Colonic mucosa (tissue), 4 donors: ENCODE measurements at regions not wholly inside any gene's neighbourhood (a gene's known extent, or its start where the extent isn't known, plus 50 kb on each side); places are given as distances from the start of the nearest gene placed in this dataset.

ENCODE experiments used
- DNase-seq: peaks from one replicate; pipeline ENCODE4 v3.0.0-alpha.2; 2020
- H3K27ac ChIP-seq: fragments of 200-600 bp; one replicate; pipeline ENCODE4 v1.8.0; 2021
- H3K27me3 ChIP-seq: fragments of 200-600 bp; one replicate; pipeline ENCODE4 v1.8.0; 2021
- H3K36me3 ChIP-seq: fragments of 200-600 bp; one replicate; pipeline ENCODE4 v1.8.0; 2021
- H3K4me1 ChIP-seq: fragments of 200-600 bp; one replicate; pipeline ENCODE4 v1.8.0; 2021; ENCODE audit warnings: mild to moderate bottlenecking
- H3K4me3 ChIP-seq: fragments of 200-600 bp; one replicate; pipeline ENCODE4 v1.8.0; 2021
- H3K9ac ChIP-seq, 2 donors: one replicate each; pipeline ENCODE4 v1.7.0; 2013; ENCODE audit warnings: control low read depth in 2 of 2, low read depth in 2 of 2, low read length in 2 of 2
- H3K9me3 ChIP-seq: fragments of 200-600 bp; one replicate; pipeline ENCODE4 v1.8.0; 2021
- intact Hi-C: fragments of 100-400 bp; cut with DNase I; formaldehyde crosslinking; loops from one replicate; pipeline ENCODE4 v1.14.1; 2022
- TF ChIP-seq, protein P1 (sequence below): fragments of 200-600 bp; IDR thresholded peaks from one replicate; pipeline ENCODE4 v1.8.0; 2022; ENCODE audit warnings: antibody characterized with exemption, mild to moderate bottlenecking
- donor health status: healthy.
- donor health status: DM: no; HTN: no; CAD: no.
- donor health status: DM: no; HTN: no; CAD: no.

DNA sequence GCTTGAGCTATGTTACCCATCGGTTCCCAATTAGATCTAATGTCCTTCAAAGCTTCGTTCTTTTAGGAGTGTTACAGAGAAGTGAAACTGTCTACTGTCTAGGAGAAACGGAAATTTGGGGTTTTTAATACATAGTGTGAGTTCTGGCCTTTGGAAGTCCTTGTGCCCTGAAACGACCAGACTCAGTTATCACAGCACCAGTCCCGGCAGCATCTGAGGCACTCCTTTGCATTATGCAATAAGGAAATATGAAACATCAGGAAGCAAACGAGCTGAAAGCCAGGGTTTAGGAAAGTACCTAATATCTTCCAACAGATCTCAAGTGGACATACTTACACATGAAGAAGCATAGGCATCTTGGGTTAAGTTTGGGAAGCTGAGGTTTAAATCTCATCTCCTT, 61.8 kb upstream of the ADGRF1 start:
- Histone ChIP-seq H3K4me1 (no peaks in the 10 kb centered on the region), H3K27me3 (no peaks in the 10 kb centered on the region), H3K9ac (peak overlapping the region in 1 of 2 donors; percentile 6), H3K36me3 (no peaks in the 10 kb centered on the region), H3K9me3 (no peaks in the 10 kb centered on the region), H3K27ac (peak overlapping the region; percentile 43), H3K4me3 (no peak overlapping the region)
- peak; percentile 61 for DNase-seq
- TF ChIP-seq, protein P1, sequence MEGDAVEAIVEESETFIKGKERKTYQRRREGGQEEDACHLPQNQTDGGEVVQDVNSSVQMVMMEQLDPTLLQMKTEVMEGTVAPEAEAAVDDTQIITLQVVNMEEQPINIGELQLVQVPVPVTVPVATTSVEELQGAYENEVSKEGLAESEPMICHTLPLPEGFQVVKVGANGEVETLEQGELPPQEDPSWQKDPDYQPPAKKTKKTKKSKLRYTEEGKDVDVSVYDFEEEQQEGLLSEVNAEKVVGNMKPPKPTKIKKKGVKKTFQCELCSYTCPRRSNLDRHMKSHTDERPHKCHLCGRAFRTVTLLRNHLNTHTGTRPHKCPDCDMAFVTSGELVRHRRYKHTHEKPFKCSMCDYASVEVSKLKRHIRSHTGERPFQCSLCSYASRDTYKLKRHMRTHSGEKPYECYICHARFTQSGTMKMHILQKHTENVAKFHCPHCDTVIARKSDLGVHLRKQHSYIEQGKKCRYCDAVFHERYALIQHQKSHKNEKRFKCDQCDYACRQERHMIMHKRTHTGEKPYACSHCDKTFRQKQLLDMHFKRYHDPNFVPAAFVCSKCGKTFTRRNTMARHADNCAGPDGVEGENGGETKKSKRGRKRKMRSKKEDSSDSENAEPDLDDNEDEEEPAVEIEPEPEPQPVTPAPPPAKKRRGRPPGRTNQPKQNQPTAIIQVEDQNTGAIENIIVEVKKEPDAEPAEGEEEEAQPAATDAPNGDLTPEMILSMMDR = no peak
- intact Hi-C loops = no loop called here

DNA sequence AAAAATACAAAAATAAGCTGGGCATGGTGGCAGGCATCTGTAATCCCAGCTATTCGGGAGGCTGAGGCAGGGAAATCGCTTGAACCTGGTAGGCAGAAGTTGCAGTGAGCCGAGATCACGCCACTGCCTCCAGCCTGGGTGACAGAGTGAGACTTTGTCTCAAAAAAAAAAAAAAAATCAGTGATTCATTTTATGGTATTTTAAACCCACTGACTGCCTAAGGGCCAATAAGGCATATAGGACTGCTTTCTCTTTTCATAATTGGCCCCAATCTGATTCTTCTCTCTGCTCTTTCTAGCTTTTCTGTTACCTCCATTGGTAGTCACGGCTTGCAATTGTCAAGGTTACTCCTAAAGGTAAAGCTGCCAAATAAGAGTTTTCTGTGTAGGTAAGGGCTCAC, 60.2 kb upstream of the ADGRF1 start:
- TF ChIP-seq, protein P1 = no peak
- H3K27me3 ChIP-seq = no peaks in the 10 kb centered on the region
- no peaks in the 10 kb centered on the region for H3K9me3 ChIP-seq
- H3K4me3 ChIP-seq = no peak overlapping the region
- DNase-seq = no peak
- H3K36me3 ChIP-seq = no peaks in the 10 kb centered on the region
- intact Hi-C loops = no loop called here
- H3K4me1 ChIP-seq = no peaks in the 10 kb centered on the region
- no peak overlapping the region for H3K9ac ChIP-seq
- H3K27ac ChIP-seq = no peak overlapping the region

DNA sequence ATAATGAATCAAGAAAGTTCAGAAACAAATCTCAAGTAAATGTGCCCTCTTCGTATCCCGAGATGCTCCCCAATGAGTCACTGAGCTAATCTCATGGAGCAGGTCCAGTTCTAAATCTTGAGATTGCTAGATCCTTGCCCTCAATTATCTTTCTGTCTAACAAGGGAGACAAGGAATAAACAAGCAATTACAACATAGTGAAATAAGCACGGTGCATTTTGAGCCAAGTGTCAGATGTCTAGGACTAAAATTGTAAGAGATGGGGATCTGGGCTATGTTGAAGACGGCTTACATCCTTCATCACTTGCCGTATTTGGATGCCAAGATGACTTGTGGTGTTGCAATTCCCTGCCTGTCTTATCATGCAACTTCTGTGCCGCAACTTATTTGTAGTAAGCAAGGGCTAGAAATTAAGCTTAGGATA, 56.5 kb upstream of the ADGRF1 start:
- Histone ChIP-seq H3K4me1 (peaks cover 6% of the 10 kb centered on the region), H3K4me3 (no peak overlapping the region), H3K9me3 (no peaks in the 10 kb centered on the region), H3K9ac (no peak overlapping the region), H3K27ac (no peak overlapping the region), H3K36me3 (no peaks in the 10 kb centered on the region), H3K27me3 (no peaks in the 10 kb centered on the region)
- TF ChIP-seq, protein P1 = no peak
- intact Hi-C loops = loop anchor here (10.0 kb wide), 1 partner anchor 146 kb away; no protein-coding TSS in a partner anchor
- no peak for DNase-seq

DNA sequence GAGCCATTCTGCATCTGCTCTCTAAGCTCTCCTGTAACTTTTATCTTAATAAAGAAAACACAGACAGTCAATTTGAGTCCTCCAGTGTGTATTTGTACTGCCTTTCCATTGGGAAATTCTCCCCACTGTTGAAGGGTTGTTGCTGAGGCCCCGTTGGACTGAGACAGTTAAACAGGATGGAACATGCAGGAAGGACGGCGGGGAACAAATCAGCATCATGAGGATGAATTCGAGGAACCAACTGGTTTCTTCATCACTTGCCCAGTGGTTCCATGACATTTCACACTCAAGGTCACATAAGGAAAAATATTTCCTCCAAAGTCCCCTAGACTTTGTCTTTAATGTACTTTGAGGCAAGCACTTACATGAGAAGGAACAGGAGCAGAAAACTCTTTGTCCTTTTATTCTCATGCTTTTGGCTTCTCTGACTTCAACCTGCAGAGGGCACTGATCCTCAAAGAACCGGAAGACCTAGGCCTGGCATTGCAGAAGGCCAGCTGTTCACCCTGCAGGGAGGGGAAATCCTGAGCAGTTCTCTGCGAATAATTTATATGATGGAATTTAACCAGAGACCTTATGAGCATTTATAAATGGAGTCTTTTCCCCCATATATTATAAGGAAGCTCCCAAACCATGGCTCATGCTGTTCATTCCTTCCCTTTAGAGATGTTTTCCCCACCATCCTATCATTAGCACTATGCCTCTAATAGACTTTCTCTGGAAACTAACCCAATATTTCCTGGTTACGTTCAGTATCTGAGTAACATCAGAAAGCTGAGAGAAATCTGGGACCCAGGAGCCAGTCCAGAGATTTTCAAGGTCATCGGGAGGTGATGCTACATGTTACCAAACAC, 55.2 kb upstream of the ADGRF1 start:
- Histone ChIP-seq H3K27ac (no peak overlapping the region), H3K9me3 (no peaks in the 10 kb centered on the region), H3K4me3 (no peak overlapping the region), H3K4me1 (peaks cover 6% of the 10 kb centered on the region), H3K27me3 (no peaks in the 10 kb centered on the region), H3K36me3 (no peaks in the 10 kb centered on the region), H3K9ac (no peak overlapping the region)
- DNase-seq = peak; percentile 86
- TF ChIP-seq, protein P1 = peak; percentile 58
- intact Hi-C loops = loop anchor here (2.0 to 10.0 kb wide), 2 partner anchors 147 to 211 kb away; partner anchors contain the start of gene TNFRSF21

DNA sequence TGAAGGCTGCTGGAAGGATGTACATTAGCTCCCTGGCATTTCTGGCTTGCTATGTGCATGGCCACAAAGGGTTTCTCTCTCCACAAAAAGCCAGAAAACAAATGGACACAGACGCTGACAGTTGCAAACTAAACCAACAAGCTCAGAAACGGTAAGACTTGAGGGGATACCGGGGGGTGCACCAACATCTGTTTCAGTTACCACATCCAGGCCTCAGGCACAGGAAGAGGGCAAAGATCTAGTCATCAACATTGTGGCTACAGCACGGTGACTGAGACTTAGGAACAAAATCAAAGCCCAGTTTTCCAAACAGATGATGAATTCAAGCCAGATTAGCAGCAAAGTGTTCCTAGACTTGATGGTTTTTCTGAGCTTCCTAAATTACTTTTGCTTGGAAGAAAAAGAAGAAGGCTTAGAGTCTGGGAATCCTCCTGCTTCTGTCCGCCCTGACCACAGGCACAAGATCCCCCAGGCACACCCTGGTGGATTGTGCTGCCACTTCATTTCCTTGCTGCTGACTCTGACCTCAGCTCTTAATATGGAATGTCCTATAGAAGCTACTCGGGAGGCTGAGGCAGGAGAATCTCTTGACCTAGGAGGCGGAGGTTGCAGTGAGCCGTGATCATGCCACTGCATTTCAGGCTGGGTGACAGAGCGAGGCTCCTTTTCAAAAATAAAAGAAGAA, 54.2 kb upstream of the ADGRF1 start:
- DNase-seq = no peak
- no peak overlapping the region for H3K27ac ChIP-seq
- intact Hi-C loops = loop anchor here (2.0 to 10.0 kb wide), 2 partner anchors 148 to 212 kb away; partner anchors contain the start of gene TNFRSF21
- H3K4me1 ChIP-seq = peaks cover 6% of the 10 kb centered on the region
- no peaks in the 10 kb centered on the region for H3K9me3 ChIP-seq
- H3K36me3 ChIP-seq = no peaks in the 10 kb centered on the region
- no peaks in the 10 kb centered on the region for H3K27me3 ChIP-seq
- H3K4me3 ChIP-seq = no peak overlapping the region
- no peak overlapping the region for H3K9ac ChIP-seq
- TF ChIP-seq, protein P1 = no peak
